ENCODE measurements at regions not wholly inside any gene's neighbourhood (a gene's known extent, or its start where the extent isn't known, plus 50 kb on each side); places are given as distances from the start of the nearest gene placed in this dataset.

DNA sequence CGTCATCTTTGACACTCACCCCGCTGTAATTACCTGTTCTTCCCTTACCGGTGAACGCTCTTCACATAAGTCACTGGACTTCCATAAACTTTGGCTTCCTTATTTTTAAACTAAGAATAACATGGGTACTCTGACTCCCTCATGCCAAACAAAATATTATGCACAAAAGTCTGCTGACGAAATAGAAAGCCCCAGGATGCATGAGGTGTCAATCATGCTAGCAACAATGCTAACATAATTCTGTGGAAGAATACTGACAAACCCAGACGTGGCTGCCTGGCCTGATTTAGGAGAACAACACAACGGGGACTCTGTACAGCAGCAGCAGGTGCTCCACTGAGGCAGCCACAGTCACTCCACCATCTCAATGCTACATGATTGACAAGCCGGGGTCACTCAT lies 137.5 kb downstream of the CCDC71L start:
- TF ChIP-seq CTCF (IDR thresholded peaks at IDR 0.05): no peak
- TF ChIP-seq POLR2A (IDR thresholded peaks at IDR 0.05): no peak
